HCT116 (cell line): ENCODE measurements at regions not wholly inside any gene's neighbourhood (a gene's known extent, or its start where the extent isn't known, plus 50 kb on each side); places are given as distances from the start of the nearest gene placed in this dataset.

Experiments
- ATAC-seq: fragments of 200-7000 bp; cut with Tn5 transposase; 2 replicates; pipeline ENCODE4 v1.9.1; 2020; ENCODE audit warnings: mild to moderate bottlenecking, moderate library complexity
- BruUV-seq: library from RNA; stranded (reverse); fragments of 400-500 nt; replicated peaks from 2 replicates; lab custom pipeline; 2021; lab: Mats Ljungman, UMichigan
- CTCF ChIA-PET: fragments of 300-600 bp; sonication (Branson Sonifier 250); formaldehyde crosslinking; loops from one replicate; lab custom pipeline; 2021; ENCODE audit warnings: antibody characterized with exemption; lab: Charles Lee
- POLR2A ChIA-PET: fragments of 300-600, 350-600 bp; sonication (Branson Sonifier 250); formaldehyde crosslinking; loops from one replicate; lab custom pipeline; 2021; ENCODE audit warnings: antibody characterized with exemption; lab: Charles Lee
- RAD21 ChIA-PET, 2 experiments: fragments of 300-600 bp; sonication (Branson Sonifier 250); formaldehyde crosslinking; loops; one replicate each; lab custom pipeline; 2023; ENCODE audit warnings: low total read pairs in 2 of 2; ENCODE audit not compliant: uncharacterized antibody in 2 of 2, unreplicated experiment in 2 of 2, low non-redundant PET in 1 of 2; lab: Charles Lee
- DNase-seq: peaks from one replicate; pipeline ENCODE4 v3.0.0-alpha.2; 2010; ENCODE audit warnings: low read depth, low spot score
- H2AFZ ChIP-seq: fragments of 200-600 bp; shearing (Covaris generic), sonication (generic); 2 replicates; pipeline ENCODE4 v1.6.1; 2017; ENCODE audit warnings: low read depth, mixed run types, mixed read lengths, antibody characterized with exemption, low read length; ENCODE audit not compliant: poor library complexity, severe bottlenecking
- H3K27ac ChIP-seq: 2 replicates; pipeline ENCODE4 v1.5.1; 2012; ENCODE audit warnings: low read depth, low read length
- H3K27me3 ChIP-seq: fragments of 200-600 bp; sonication (generic); 2 replicates; pipeline ENCODE4 v1.6.1; 2016; ENCODE audit warnings: mixed run types, low read length, mixed read lengths; ENCODE audit not compliant: insufficient read depth
- H3K36me3 ChIP-seq, 2 experiments: fragments of 200-500 bp in 1 of 2; fragments of 200-600 bp in 1 of 2; sonication (Bioruptor generic) in 1 of 2; sonication (generic) in 1 of 2; 2 replicates each; pipeline versions ENCODE4 v1.5.1 to v1.6.1; 2014 to 2016; ENCODE audit warnings: low read length in 2 of 2, inconsistent platforms in 1 of 2, mixed read lengths in 1 of 2, mixed run types in 1 of 2; ENCODE audit not compliant: insufficient read depth in 2 of 2, control insufficient read depth in 1 of 2
- H3K4me1 ChIP-seq, 2 experiments: fragments of 200-600 bp in 1 of 2; sonication (generic) in 1 of 2; 2 replicates each; pipeline versions ENCODE4 v1.5.1 to v1.6.1; 2012 to 2017; ENCODE audit warnings: low read length in 2 of 2, inconsistent platforms in 1 of 2, mild to moderate bottlenecking in 1 of 2, mixed read lengths in 1 of 2, mixed run types in 1 of 2, moderate library complexity in 1 of 2; ENCODE audit not compliant: insufficient read depth in 2 of 2, control insufficient read depth in 1 of 2
- H3K4me2 ChIP-seq: fragments of 200-600 bp; sonication (generic); 2 replicates; pipeline ENCODE4 v1.6.1; 2017; ENCODE audit warnings: mixed run types, low read length, mixed read lengths
- H3K4me3 ChIP-seq, 2 experiments: fragments of 200-600 bp in 1 of 2; sonication (generic) in 1 of 2; replicated peaks in 1 of 2; 2 replicates each; pipeline ENCODE4 v1.5.1; 2011 to 2016; ENCODE audit warnings: low read length in 2 of 2, control low read depth in 1 of 2, low read depth in 1 of 2, mild to moderate bottlenecking in 1 of 2, mixed read lengths in 1 of 2, mixed run types in 1 of 2
- H3K79me2 ChIP-seq: fragments of 200-600 bp; sonication (generic); 2 replicates; pipeline ENCODE4 v1.6.1; 2017; ENCODE audit warnings: mild to moderate bottlenecking, mixed run types, low read length, moderate library complexity, mixed read lengths; ENCODE audit not compliant: insufficient read depth
- H3K9ac ChIP-seq: fragments of 200-600 bp; sonication (generic); 2 replicates; pipeline ENCODE4 v1.6.1; 2016; ENCODE audit warnings: low read length, mixed read lengths
- H3K9me2 ChIP-seq: fragments of 200-600 bp; sonication (generic), shearing (Covaris generic); 2 replicates; pipeline ENCODE4 v1.6.1; 2017; ENCODE audit warnings: mixed run types, mild to moderate bottlenecking, moderate library complexity; ENCODE audit not compliant: insufficient read depth
- H3K9me3 ChIP-seq, 2 experiments: fragments of 200-500 bp in 1 of 2; fragments of 200-600 bp in 1 of 2; sonication (Bioruptor generic) in 1 of 2; sonication (generic) in 1 of 2; 2 replicates each; pipeline ENCODE4 v1.6.1; 2014 to 2017; ENCODE audit warnings: low read length in 2 of 2, mixed read lengths in 2 of 2, inconsistent platforms in 1 of 2, low read depth in 1 of 2, mild to moderate bottlenecking in 1 of 2, mixed run types in 1 of 2, moderate library complexity in 1 of 2; ENCODE audit not compliant: control insufficient read depth in 1 of 2, insufficient read depth in 1 of 2
- H4K20me1 ChIP-seq: fragments of 200-600 bp; sonication (generic), shearing (Covaris generic); 2 replicates; pipeline ENCODE4 v1.6.1; 2017; ENCODE audit warnings: mixed run types, mild to moderate bottlenecking, moderate library complexity; ENCODE audit not compliant: insufficient read depth
- CBX3 ChIP-seq: IDR thresholded peaks from 2 replicates; pipeline ENCODE4 v1.6.1; 2012; ENCODE audit warnings: low read depth
- EGR1 ChIP-seq: IDR thresholded peaks from 2 replicates; pipeline ENCODE4 v1.6.1; 2012; ENCODE audit warnings: low read depth
- EZH2 ChIP-seq: fragments of 200-600 bp; sonication (generic); IDR thresholded peaks from 2 replicates; pipeline ENCODE4 v1.6.1; 2017; ENCODE audit warnings: antibody characterized with exemption, mixed run types
- POLR2AphosphoS5 ChIP-seq: IDR thresholded peaks from 2 replicates; pipeline ENCODE4 v1.6.1; 2011; ENCODE audit warnings: mild to moderate bottlenecking, low read depth, low read length, moderate library complexity
- SP1 ChIP-seq: IDR thresholded peaks from 2 replicates; pipeline ENCODE4 v1.6.1; 2012; ENCODE audit warnings: low read depth
- TCF7L2 ChIP-seq: IDR thresholded peaks from 2 replicates; pipeline ENCODE4 v1.7.0; 2011; ENCODE audit warnings: borderline replicate concordance, inconsistent platforms; ENCODE audit not compliant: insufficient read depth, insufficient read length; ENCODE audit errors: extremely low read depth
- ZNF274 ChIP-seq: fragments of 200-500 bp; sonication (Bioruptor generic); IDR thresholded peaks from 2 replicates; pipeline ENCODE4 v1.6.1; 2014; ENCODE audit warnings: mild to moderate bottlenecking, low read depth, low read length, inconsistent platforms
- intact Hi-C: fragments of 100-400 bp; cut with micrococcal nuclease; formaldehyde crosslinking; loops from 2 replicates; pipeline ENCODE4 v1.10.0; 2022

DNA sequence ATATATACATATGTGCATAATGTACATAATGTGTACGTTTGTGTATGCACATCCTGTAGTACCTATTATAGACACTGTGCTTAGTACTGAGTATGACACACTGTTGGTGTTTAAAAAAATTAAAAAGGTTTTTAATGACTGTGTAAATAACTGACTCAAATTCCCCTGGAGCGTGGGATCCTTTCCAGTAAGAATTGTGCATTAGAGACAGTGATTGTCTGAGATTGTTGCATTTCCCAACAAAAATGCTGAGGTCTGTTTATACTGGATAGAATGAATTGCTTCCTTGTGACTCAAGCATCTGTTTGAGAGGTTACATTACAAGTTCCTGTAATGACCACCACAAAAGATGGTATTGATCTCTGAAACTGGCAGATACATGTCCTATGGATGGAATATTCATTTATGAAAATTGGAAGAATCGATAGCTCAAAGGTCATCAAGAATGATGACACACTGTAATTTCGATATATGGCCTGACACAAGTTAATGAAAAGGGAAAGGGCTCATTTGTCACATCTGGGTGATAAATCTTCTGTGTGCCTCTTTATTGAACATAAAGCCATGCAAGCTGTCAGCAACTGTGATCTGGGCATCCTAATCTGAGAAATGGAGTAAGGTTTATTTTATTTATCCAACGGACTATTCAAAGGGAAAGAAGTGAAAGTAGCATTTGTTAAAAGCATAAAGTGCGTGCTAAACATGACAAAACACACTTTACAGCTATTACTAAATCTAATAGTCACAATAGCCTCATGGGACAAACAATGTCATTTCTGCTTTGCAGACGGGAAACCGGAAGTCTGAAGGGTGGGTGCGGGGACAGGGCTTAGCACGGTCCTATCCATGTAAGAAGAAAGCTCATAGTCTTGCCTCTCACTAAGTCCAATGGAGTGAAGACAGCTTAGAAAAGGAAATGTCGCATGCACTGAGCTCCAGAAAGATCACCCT lies 228.8 kb downstream of the CDH11 start:
- POLR2A ChIA-PET, result no interaction called here
- Histone ChIP-seq H3K4me1 (no peaks in the 10 kb centered on the region), H3K27ac (no peak overlapping the region), H4K20me1 (no peaks in the 10 kb centered on the region), H2AFZ (no peak overlapping the region), H3K36me3 (no peaks in the 10 kb centered on the region), H3K9me2 (no peaks in the 10 kb centered on the region), H3K4me3 (no peak overlapping the region), H3K9ac (no peak overlapping the region), H3K79me2 (no peaks in the 10 kb centered on the region), H3K27me3 (no peaks in the 10 kb centered on the region), H3K4me2 (no peak overlapping the region), H3K9me3 (peaks cover 9 to 41% of the 10 kb centered on the region in 2 experiments; a peak in 2 of 4 replicates)
- CTCF ChIA-PET, result no interaction called here
- ATAC-seq, result no peak
- no TSS peak for BruUV-seq
- TF ChIP-seq CBX3, result no peak
- TF ChIP-seq TCF7L2, result no peak
- TF ChIP-seq ZNF274, result no peak
- no peak for TF ChIP-seq SP1
- TF ChIP-seq EZH2, result no peak
- intact Hi-C loops, result no loop called here
- DNase-seq, result no peak
- RAD21 ChIA-PET, result no interaction called here

DNA sequence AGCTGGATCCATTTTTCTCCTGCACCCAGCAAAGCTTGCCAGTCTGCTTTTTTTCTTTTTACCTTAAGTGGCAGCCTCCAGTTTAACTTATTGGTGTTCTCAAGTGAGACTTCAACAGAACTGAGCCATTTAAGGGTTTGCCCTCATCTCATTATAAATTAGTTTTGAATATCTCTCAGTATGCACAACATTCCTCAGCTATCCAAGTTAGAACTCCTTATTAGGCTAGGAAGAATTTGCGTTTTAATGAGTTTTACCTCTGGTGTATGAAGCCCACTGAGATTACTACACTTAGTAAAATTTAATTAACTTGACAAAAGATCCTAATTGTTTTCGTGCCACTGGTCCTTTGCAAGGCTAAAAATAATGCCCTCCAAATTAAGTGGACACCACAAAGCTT lies 232.4 kb downstream of the CDH11 start:
- no peak overlapping the region for H3K27ac ChIP-seq
- H3K4me1 ChIP-seq, result no peaks in the 10 kb centered on the region
- no peak overlapping the region for H3K4me2 ChIP-seq
- no peak overlapping the region for H3K9ac ChIP-seq
- no peak overlapping the region for H3K4me3 ChIP-seq
- H3K9me3 ChIP-seq, result peaks cover 18 to 30% of the 10 kb centered on the region in 2 experiments; a peak in 2 of 4 replicates
- intact Hi-C loops, result no loop called here
- no peaks in the 10 kb centered on the region for H3K36me3 ChIP-seq
- DNase-seq, result no peak
- no peak for ATAC-seq
- H4K20me1 ChIP-seq, result no peaks in the 10 kb centered on the region
- BruUV-seq, result no TSS peak
- RAD21 ChIA-PET, result no interaction called here
- H3K27me3 ChIP-seq, result no peaks in the 10 kb centered on the region
- POLR2A ChIA-PET, result no interaction called here
- H3K79me2 ChIP-seq, result no peaks in the 10 kb centered on the region
- no peak overlapping the region for H2AFZ ChIP-seq
- CTCF ChIA-PET, result no interaction called here
- TF ChIP-seq EGR1 (no peak), POLR2AphosphoS5 (no peak)
- H3K9me2 ChIP-seq, result no peaks in the 10 kb centered on the region
